GM18868 (cell line): ENCODE measurements at regions not wholly inside any gene's neighbourhood (a gene's known extent, or its start where the extent isn't known, plus 50 kb on each side); places are given as distances from the start of the nearest gene placed in this dataset.
"Not testable (repeated sequence)": the region's sequence is repeated elsewhere in the genome, so short reads cannot be mapped to it uniquely, and the experiment has no call there.

Experiments
- ATAC-seq: cut with Tn5 transposase; IDR thresholded peaks from one replicate; pipeline ENCODE4 v1.9.1; 2021; ENCODE audit warnings: mild to moderate bottlenecking, moderate library complexity; ENCODE audit not compliant: unreplicated experiment

GRCh38 chr6:1015825-1016224, 296.1 kb upstream of the FOXQ1 start:
- ATAC-seq = no peak

- no peak for ATAC-seq
These were observed 297.5 kb upstream of the FOXQ1 start for GRCh38 chr6:1014431-1014807.

- no peak for ATAC-seq
These were observed 298.1 kb upstream of the FOXQ1 start for GRCh38 chr6:1013656-1014430.

GRCh38 chr6:1009103-1009502, 302.8 kb upstream of the FOXQ1 start:
- no peak for ATAC-seq

- no peak for ATAC-seq
These were observed 304.7 kb upstream of the FOXQ1 start for GRCh38 chr6:1007159-1007558.

- no peak for ATAC-seq
These were observed 306.8 kb upstream of the FOXQ1 start for GRCh38 chr6:1004885-1005630.

- no peak for ATAC-seq
These were observed 308.3 kb upstream of the FOXQ1 start for GRCh38 chr6:1003394-1004160.

- ATAC-seq = no peak
These were observed 308.9 kb upstream of the FOXQ1 start for GRCh38 chr6:1002989-1003388.

- peak; percentile 72 for ATAC-seq
These were observed 308.9 kb upstream of the EXOC2 start for GRCh38 chr6:1001655-1002349.

GRCh38 chr6:999552-999951, 306.6 kb upstream of the EXOC2 start:
- no peak for ATAC-seq

GRCh38 chr6:998551-998950, 305.6 kb upstream of the EXOC2 start:
- no peak for ATAC-seq

- ATAC-seq = no peak
These were observed 303.4 kb upstream of the EXOC2 start for GRCh38 chr6:996271-996852.

GRCh38 chr6:991192-991591, 298.3 kb upstream of the EXOC2 start:
- ATAC-seq = no peak

- ATAC-seq = no peak
These were observed 291.1 kb upstream of the EXOC2 start for GRCh38 chr6:984031-984430.

- ATAC-seq = no peak
These were observed 286.2 kb upstream of the EXOC2 start for GRCh38 chr6:978937-979685.

GRCh38 chr6:977226-977625, 284.3 kb upstream of the EXOC2 start:
- ATAC-seq = not testable (repeated sequence)

GRCh38 chr6:971981-972640, 279.2 kb upstream of the EXOC2 start:
- ATAC-seq = no peak

- ATAC-seq = no peak
These were observed 275.9 kb upstream of the EXOC2 start for GRCh38 chr6:968791-969190.

- no peak for ATAC-seq
These were observed 274.8 kb upstream of the EXOC2 start for GRCh38 chr6:967701-968100.
